ENCODE measurements at regions not wholly inside any gene's neighbourhood (a gene's known extent, or its start where the extent isn't known, plus 50 kb on each side); places are given as distances from the start of the nearest gene placed in this dataset.

DNA sequence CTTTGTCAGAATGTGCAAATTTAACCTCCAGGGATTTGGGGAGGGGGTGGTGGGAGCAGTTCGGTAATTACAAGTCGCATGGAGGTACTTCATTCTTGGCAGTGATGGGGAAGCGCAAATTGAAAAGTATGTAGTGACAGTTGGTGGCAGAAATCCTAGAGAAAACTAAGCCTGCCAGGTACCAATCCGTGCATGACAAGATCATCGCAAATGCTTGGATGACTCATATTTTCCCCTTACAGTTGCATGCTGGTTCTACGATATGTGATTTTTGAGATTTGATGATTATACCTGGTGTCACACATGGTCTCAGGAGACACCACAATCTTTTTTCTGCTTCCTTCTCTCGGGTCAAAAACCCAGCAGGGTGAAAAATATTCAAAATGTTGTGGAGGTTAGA is 479.7 kb upstream of the ID2 start:
- TF ChIP-seq, protein P1, sequence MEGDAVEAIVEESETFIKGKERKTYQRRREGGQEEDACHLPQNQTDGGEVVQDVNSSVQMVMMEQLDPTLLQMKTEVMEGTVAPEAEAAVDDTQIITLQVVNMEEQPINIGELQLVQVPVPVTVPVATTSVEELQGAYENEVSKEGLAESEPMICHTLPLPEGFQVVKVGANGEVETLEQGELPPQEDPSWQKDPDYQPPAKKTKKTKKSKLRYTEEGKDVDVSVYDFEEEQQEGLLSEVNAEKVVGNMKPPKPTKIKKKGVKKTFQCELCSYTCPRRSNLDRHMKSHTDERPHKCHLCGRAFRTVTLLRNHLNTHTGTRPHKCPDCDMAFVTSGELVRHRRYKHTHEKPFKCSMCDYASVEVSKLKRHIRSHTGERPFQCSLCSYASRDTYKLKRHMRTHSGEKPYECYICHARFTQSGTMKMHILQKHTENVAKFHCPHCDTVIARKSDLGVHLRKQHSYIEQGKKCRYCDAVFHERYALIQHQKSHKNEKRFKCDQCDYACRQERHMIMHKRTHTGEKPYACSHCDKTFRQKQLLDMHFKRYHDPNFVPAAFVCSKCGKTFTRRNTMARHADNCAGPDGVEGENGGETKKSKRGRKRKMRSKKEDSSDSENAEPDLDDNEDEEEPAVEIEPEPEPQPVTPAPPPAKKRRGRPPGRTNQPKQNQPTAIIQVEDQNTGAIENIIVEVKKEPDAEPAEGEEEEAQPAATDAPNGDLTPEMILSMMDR (IDR thresholded peaks at IDR 0.05; ENCODE audit: insufficient read depth, low read length, missing control alignments) = no peak

DNA sequence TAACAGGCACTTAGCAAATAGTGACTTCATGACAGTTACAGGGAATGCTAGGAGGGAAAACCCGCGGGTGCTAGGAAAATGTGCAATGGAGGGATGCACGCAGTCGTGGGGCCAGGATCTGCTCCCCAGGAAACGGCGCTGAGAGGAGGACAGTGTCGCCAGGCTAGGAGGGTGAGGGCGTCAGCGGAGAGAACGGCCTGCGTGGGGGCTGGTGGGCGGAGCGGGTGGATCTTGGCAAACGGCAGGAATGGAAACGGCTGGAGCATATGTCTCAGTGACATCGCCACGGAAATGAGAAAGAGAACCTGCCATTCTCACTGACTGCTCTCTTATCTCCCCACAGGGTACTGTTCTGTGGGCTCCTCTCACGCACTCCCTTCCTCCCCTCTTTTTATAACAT is 478.5 kb upstream of the ID2 start:
- DNase-seq (ENCODE audit: low read depth, low spot score) = no peak
- H3K4me3 ChIP-seq (ENCODE audit: low read depth, low read length) = no peak overlapping the region
- ChIA-PET CTCF (no interaction called here), POLR2A (no interaction called here)
- TF ChIP-seq, protein P1 (IDR thresholded peaks at IDR 0.05; ENCODE audit: insufficient read depth, low read length, missing control alignments) = no peak

More for the DNA sequence above, 479.7 kb upstream of the ID2 start:
- no peak for DNase-seq (ENCODE audit: low read depth, low spot score)
- H3K4me3 ChIP-seq (ENCODE audit: low read depth, low read length) = no peak overlapping the region
- ChIA-PET POLR2A (no interaction called here), CTCF (no interaction called here)

DNA sequence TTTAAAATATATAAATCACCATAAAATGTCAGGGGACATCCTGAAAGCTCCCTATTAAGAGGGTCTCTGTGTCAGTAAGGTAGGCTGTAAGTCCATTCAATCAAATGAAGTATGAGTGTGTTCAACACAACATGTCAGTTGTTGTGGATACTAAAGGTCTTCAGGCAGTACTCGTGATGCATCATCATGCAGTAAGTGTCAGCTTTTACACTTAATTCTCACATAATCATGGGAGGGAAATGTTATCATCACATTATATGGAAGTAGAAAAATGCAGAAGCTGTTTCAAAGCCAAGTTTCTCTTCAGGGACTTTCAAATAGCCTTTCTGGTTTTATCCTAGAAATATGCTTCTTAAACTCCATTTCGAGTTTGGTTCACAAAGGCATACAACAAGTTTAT is 477.1 kb upstream of the ID2 start:
- CTCF ChIA-PET = no interaction called here
- POLR2A ChIA-PET = no interaction called here
- TF ChIP-seq, protein P1 (IDR thresholded peaks at IDR 0.05; ENCODE audit: insufficient read depth, low read length, missing control alignments) = no peak
- H3K4me3 ChIP-seq (ENCODE audit: low read depth, low read length) = no peak overlapping the region
- DNase-seq (ENCODE audit: low read depth, low spot score) = no peak

DNA sequence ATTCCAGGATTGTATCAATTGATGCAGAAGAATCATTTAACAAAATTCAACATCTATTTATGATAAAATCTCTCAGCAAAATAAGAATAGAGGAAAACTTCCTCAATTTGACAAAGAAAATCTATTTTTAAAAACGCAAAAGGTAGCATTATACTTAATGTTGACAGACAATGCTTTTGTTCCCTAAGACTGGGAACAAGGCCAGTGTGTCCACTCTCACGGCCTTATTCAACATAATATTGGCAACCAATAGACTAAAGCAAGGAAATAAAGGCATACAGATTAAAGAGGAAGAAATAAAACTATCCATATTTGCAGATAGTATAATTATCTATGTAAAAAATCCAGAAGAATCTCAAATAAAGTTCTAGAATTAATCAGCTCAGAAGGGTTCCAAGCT is 472.4 kb upstream of the ID2 start:
- H3K4me3 ChIP-seq (ENCODE audit: low read depth, low read length) = no peak overlapping the region
- no peak for DNase-seq (ENCODE audit: low read depth, low spot score)
- TF ChIP-seq, protein P1 (IDR thresholded peaks at IDR 0.05; ENCODE audit: insufficient read depth, low read length, missing control alignments) = no peak
- POLR2A ChIA-PET = no interaction called here
- CTCF ChIA-PET = no interaction called here

DNA sequence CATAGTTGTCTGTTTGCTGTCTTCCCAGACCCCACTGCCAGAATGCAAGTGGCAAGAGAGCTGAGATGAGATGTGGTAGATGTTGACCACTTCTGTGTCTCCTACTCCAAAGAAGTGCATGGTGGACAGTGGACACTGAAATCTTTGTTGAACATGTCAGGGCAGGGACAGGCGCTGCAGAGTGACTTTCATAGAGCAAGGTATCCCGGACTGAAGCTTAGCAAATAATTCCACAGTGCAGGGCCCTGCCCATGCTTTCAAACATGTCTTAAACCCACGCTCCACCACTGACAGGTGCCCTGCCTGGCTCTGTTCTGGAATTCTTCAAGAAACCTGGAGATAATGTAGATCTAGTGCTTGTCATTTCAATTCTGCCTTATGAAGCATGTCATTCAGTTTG is 470.5 kb upstream of the ID2 start:
- no peak for DNase-seq (ENCODE audit: low read depth, low spot score)
- ChIA-PET POLR2A (no interaction called here), CTCF (interaction anchor here (1.3 kb wide), 1 partner anchor 15 kb away, joined by 4 read pairs; no protein-coding TSS in a partner anchor)
- no peak overlapping the region for H3K4me3 ChIP-seq (ENCODE audit: low read depth, low read length)
- TF ChIP-seq, protein P1 (IDR thresholded peaks at IDR 0.05; ENCODE audit: insufficient read depth, low read length, missing control alignments) = no peak

DNA sequence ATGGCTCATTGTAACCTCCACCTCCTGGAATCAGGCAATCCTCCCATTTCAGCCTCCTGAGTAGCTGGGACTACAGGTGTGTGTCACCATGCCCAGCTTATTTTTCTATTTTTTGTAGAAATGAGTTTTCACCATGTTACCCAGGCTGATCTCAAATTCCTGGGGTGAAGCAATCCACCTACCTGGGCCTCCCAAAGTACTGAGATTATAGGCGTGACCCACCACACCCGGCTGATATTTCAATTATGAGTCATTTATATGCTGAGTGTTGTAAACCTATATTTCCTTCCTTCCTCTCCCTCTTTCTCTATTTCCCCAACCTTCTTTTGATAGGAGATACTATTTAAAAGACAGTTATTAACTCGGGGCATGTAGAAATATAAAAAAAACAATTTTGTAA is 469.6 kb upstream of the ID2 start:
- TF ChIP-seq, protein P1 (IDR thresholded peaks at IDR 0.05; ENCODE audit: insufficient read depth, low read length, missing control alignments) = no peak
- CTCF ChIA-PET = no interaction called here
- POLR2A ChIA-PET = no interaction called here
- no peak for DNase-seq (ENCODE audit: low read depth, low spot score)
- H3K4me3 ChIP-seq (ENCODE audit: low read depth, low read length) = no peak overlapping the region
